DMS79 treated with DMSO at 0.1 percent for 48 hours (cell line): ENCODE measurements at regions not wholly inside any gene's neighbourhood (a gene's known extent, or its start where the extent isn't known, plus 50 kb on each side); places are given as distances from the start of the nearest gene placed in this dataset.
A peak's percentile ranks its signal among the peaks of the same experiment; 100 is the strongest.
"Not testable (repeated sequence)": the region's sequence is repeated elsewhere in the genome, so short reads cannot be mapped to it uniquely, and the experiment has no call there.

ENCODE experiments used
- DNase-seq: peaks from one replicate; lab custom pipeline; 2025; lab: John Stamatoyannopoulos, UW

DNA sequence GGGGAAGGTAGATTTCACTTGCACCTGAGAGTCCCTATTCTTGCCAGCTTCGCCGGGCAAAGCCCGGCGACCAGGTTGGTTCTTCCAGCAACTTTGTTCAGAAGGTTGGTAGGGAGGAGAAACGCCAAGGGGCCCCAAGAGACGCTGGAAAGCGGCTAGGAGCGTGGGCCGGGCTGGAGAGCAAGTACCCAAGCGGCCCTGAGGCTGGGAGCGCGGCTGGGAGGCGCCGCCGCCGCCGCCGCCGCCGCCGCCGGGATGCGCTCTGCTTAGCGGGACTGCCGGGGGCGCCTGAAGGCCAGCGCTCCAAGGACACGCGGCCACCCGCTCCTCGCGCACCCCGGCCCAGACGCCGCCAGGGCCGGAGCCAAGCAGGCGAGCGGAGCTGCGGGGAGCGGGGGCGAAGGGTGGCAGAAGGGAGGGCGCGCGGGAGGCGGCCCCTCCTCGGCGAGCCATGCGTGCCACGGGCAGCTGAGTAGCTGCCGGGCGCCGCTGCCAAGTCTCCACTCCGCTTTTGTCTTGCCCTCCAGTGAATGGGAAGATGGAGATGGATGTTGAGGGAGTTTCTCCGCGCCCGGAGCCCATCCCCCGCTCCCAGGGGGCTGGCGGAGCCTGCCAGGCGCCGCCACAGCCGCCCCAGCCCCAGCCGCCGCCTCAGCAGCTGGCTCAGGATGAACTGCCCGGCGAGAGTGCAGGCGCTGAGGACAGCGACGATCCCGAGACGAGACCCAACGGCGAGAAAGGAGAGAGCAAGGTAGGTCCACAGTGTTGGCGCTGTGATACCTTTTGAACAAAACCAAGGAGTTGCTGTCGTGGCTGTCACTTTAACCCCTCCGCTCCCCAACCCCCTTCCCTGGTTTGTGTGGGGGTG lies 227.4 kb upstream of the AZI2 start:
- DNase-seq: peak; percentile 19

DNA sequence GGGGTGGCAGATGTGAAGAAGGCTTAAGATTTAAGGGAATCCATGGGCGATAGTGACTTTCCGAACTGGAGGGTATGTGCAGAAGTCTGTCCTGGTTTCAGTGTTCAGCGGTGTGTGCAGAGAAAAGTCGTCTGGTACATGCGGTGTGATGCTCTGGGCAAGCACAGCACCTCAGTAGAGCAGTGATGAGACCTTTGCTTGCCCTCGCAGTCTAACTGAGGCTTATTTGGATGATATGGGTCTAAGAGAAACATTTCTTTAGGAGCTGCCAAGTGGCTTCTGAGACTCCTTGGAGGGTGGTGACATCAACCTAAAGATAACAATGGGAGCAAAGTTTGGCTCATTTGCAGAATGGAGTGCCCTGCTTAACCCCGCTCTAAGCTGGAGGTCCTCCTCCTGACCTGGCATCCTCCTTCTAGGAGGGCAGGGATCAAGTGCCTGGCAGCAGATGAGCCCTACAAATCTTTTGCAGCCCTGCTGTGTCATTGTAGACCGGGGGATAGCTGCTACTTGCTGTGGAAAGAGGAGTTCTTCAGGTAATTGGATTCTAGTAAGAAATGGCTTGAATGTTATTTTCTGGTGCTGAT lies 228.1 kb upstream of the AZI2 start:
- DNase-seq: peak; percentile 55

DNA sequence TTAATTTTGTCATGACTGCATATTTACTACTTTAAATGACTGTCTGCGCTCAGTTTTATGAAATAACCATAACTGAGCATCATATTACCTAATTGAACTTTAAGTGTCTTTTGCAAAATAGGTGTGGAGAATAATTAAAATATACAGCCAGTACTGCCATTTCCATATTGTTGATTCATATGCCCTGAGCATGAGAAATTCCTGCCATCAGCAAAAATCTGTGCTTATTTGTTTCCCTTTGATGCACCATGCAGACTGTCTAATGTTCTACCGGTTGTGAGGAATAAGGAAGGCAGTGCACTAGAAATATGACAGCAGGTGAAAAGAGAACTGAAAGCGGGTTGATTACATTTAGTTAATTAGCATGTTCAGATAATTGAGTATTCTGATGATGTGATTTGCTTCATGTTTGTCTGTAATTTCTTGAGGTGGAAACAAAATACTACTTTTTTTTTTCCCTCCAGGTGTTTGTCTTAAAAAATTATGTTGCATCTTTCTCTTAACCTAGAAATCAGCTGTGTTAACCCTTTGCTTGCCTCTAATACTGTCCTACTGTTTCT lies 229.4 kb upstream of the AZI2 start:
- peak; percentile 2 for DNase-seq

DNA sequence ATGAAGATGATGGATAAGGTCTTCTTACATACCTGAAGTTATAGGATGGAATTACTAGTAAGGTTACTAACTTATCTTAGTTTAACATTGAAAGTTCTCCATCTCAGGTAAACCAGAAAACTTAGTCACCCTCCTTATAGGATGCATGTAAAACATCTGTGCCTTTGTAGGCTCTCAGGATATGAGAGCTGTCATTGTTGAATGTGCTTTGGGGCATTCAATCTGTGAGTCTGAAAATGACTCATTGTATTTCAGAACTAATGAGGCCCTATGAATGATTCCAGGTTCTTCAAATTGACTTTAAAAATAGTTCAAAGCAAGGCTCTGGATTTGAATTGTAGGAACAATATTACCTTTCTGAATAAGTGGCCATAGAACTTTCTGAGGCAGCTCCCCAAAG lies 237.7 kb upstream of the AZI2 start:
- no peak for DNase-seq

DNA sequence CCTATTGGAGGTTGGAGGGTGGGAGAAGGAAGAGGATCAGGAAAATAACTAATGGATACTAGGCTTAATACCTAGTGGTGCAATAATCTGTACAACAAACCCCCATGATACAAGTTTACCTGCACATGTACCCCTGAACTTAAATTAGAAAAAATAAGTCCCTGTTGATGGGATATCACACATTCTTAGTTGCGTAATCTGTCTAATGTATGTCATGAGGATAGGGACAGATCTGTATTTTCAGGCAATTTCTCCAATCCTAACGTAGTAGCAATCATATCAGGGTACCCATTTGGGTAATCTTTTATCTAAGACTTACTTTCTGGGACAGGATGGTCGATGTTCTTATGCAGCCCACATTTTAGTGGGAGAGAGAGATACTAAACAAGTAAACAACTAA lies 239.1 kb upstream of the AZI2 start:
- DNase-seq: no peak

DNA sequence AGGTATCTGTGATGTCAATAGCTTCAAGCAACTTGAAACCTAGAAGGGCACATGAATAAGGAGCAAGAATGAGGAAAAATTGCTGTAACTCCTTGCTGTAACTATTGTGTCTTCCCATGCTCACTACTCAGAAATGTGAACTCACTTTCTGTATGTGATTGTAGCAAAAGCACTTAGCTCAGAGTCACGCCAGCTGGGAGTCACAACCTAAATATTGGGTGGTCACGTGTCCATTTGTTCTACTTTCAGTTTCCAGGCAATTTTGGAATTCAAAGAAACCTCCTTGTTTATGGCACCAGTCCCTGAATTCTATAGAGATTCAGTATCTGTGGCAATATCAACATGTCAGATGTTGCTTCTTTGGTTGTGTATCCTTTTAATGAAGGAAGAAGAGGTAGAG lies 241.6 kb upstream of the AZI2 start:
- DNase-seq: no peak

DNA sequence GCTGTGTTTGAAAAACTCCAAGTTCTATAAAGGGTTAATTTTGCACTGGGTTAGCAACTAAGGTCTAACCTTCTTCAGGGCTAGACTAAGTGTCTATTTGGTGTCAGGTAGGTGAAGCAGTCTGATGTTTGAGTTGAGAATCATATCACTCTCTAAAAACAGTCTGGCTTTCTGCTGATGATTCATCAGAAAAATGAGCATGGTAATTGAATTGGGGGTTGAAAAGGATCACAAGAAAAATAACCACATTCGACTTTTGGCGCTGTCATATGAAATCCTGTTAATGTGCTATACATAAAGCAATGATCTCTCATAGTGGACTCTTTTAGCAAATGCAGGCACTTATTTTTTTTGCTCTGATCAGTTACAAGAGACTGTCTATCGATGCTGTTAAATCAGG lies 242.2 kb upstream of the AZI2 start:
- DNase-seq: no peak

DNA sequence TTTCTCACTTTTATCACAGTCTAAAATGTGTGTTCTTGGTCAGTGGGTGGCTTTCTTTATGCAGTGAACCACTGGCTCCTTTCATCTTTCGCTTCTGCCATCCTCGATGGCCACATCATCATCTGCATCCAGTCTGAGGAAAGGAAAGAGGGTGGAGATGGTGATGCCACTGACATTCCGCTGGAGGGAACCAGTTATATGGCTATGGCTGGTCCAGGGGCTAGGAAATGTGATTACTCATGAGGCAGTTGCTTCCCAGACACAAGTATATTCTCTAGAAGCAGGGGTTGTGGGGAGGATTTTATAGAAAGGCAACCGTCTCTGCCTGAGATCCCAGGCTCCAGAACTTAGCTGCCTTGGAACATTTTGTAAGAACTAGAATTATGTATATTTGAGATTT lies 246.7 kb upstream of the AZI2 start:
- no peak for DNase-seq

DNA sequence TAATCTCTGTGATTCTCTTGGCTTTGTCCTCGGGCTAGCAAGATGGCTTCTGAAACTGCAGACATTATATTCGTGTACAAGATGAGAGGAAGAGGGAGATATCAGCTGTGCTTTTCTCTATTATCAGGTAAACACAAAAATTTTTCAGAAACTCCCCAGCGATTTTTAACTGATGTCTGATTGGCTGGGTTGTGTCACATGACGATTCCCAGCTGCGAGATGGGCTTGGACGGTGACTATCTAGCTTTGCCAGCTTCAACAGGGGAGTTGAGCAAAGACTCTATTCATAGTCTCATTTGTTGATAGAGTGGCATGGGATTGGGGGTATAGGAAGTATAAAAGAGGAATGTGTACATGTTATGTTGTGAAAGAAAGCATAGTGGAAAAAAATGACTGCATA lies 248.8 kb upstream of the AZI2 start:
- no peak for DNase-seq

DNA sequence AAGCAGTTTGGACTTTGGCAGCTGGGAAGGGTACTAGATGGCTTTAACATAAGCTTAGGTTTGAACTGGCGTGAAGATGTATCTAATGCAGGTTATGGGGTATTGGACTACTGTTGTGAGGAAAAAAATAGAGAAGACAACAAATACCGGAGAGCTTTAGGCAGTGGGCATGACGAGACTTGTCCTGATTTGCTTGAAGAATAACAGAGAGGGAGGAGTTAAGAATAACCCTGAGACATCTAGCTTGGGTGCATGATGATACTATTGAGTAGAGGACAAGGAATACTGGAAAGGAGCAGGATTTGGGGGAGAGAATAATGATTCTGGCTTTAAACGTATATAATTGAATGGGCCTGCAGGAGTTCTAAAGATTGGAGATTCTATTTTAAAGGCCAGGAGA lies 249.5 kb upstream of the AZI2 start:
- no peak for DNase-seq

DNA sequence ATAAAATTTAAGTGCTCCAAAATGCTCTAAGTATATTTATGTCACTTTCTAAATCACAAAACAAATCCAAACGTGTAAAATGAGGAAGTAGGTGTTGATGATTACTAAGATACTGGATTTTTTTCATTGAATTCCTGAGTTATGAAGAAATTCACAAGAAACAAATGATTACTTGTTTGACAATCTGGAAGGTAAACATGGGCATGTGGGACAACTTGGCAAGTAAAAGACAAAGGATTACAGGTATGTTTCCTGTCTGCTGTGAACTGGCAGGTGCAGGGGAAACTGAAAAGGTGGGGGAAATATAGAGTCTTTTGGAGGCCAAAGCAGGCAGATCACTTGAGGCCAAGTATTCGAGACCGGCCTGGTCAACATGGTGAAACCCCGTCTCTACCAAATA lies 252.7 kb upstream of the AZI2 start:
- DNase-seq: no peak

DNA sequence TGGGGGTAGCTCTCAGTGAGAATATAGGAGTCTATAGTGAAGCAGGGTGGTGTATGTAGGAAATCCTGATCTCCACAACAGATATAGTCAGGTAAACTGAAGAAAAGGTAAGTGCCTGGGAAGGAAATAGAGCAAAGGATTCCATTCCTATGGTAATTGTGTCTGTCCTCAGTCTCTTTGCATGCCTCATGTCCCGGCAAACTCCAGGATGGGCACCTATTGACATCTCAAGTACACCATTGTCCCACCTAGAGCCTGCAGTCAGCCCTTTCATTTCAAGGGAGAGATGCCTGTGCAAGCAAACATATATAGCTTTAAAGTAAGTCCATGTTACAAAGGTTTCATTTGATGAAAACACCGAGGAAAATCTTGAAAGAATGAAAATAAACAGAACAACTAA lies 257.7 kb upstream of the AZI2 start:
- no peak for DNase-seq

DNA sequence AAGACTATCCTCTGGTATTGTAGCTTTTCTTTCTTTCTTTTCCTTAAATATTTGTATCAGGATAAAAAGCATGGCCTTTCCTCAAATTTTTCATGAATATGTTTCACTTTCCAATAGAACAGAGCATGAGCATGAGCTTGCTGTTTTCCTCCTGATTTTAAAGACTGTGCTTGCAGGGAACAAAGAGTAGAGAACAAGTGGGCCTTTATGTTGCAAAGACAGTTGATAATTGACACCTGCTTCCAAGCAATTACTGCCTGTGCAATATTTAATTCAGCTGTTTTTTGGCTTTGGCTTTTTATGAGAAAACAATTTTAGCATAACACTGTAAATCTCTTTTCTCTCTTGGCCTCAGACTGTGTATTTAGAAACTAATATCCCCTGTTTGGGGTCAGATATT lies 263.6 kb upstream of the AZI2 start:
- DNase-seq: no peak

DNA sequence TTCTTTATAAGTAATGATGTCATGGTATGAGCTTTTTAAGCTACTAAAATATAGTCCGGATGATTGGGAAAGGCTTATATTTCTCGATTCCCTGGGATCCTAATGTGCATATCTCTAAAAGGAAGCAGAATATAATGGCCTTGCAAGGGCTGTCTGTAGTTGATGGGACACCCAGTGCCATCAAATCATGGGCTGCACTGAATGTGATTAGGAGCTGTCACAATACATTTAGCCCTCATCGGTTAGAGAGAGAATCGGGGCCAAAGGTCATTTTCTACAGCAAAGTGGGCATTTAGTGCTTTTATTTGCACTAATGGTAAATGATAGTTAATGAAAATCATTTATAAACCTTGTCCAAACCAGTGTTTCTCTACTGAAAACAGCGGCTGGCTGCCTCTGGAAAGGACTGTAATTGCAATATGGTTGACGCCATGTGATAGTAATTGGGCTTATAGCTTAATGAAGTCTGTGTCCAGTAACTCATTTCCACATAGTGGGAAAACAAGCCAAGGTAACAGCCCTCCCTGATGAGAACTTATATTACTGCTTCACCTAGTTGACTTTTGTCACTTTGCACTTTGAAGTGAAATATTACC lies 265.0 kb upstream of the AZI2 start:
- DNase-seq: no peak

DNA sequence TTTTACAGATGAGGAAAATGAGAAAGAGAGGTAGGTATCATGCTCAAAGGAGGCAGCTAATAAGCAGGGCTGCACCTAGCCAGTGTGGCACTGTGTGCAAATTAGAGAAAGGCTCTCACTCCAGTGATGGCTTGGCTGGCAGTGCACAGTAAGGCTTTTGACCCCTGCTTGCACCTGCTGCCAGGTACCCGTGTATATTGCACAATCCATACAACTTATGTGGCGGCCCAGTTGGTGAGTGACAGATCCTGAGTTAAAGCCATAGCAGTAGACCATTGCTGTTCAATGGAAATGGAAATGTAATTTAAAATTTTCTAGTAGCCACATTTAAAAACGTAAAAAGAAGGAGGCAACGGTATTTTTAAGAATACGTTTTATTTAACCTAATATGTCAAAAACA lies 266.4 kb upstream of the AZI2 start:
- DNase-seq: no peak

DNA sequence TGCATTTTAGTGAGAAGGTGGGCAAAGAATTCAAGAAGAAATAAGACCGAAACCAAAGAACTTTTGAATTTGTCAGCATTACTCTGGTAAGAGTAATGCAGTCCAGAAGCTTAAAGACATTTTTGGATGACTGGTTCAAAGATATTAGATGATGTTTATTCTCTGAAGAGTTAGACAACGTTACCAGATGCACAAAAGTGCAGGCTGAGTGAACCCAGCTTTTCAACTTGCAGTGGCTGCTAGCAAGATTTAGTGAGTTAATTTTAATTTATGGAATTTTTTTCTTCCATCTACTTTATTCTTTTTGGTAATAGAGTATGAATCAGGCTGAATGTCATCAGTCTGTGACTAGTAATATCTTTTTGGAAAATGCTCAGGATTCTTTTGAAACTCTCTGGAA lies 267.3 kb upstream of the AZI2 start:
- DNase-seq: no peak

DNA sequence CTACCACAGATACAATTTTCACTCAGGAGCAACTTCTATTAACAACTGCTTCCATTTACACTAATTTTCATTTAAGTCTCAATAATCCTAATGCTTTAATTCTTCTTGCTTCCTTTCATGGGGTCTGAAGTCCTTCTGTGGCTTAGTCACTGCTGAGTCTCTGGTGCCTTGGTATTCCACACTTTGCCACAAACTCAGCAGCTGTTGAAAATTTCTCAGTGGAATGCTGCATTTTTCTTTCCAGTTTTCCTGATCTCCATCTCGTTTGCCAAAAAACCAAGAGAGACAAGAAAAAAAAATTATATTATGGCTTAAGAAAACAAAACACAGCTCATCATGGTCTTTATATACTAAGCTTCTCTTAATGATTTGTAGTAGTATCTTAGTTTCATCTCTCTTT lies 269.2 kb upstream of the AZI2 start:
- no peak for DNase-seq

DNA sequence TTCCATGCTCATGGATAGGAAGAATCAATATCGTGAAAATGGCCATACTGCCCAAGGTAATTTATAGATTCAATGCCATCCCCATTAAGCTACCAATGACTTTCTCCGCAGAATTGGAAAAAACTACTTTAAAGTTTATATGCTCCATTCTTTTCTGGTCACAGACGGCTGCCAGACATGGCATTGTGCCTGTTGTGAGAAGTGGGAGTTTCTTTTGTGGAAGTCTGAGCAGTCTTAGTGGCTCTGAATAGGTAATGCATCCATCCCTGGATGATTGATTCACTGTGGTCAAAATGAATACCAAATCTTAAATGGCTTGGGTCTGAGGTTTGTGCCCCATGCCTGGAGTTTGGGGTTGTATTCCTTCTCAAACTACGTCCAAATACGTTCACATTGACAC lies 274.5 kb upstream of the AZI2 start:
- no peak for DNase-seq

DNA sequence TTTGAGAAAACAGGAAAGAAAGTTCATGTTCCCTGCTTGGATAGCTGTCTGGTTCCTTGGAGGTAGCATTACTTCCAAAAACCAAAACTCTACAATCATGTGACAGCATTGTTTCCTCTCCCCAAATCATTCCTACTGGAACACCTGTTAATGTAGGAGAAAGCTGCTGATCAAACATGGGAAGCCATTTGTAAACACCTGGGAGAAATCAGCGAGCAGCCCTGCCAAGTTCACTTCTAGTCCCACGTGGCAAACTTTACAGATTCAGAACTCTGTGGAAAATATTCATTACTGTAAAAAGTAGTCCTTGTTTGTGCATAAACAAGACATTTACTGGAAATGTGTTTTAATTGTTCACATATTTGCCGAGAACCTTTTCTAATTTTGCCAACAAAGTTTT lies 275.5 kb upstream of the AZI2 start:
- no peak for DNase-seq

DNA sequence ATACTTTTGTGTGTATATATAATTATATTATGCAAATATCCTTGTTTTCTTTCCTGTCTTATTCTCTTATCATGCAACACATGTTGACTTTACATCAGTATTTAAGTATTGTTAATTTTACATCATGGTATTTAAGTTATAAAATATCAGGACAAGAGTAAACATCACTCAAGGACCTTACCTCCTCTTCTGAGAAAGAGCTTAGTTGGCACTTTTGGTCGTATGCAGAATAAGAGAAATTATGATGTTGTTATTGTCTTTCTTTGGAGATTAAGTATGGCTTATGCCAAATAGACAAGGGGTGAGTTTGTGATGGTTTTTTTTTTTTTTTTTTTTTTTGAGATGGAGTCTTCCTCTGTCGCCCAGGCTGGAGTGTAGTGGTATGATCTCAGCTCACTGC lies 279.2 kb upstream of the AZI2 start:
- DNase-seq: not testable (repeated sequence)

DNA sequence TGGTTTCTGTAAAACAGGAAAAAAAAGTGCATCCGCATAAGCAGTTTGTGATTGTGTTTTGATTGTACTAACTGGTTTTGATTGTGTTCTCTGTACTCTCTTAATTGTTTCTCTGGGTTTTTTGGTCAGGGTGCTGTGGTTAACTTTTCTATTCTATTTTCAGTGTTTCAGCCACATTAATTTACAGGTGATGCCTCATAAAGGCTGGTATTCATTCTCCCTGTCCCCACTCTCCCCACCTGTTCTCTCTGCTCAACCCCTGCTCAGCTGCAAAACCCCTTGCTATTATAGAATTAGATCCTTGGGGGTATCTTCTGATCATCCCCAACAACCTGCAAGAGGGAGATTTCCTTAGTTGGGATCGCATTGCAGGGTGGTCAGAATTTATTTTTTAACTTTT lies 285.4 kb upstream of the AZI2 start:
- no peak for DNase-seq

DNA sequence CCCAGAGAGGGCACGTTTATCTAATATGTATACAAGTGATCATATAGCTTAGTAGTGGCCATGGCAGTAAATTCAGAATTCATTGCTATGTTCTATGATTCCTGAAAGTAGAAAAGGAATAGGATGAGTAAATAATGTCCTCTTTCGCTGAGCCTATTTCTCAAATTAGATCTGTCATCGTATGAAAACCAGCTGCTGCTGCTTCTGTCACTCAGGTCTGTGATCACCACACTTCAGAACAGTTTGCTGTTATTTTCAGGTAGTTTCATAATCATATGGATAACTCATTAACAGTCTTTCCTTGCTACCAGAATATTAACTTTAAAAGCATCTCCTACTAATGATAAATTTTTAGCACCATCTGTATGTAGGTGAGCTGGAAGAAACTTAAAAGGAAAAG lies 289.1 kb upstream of the AZI2 start:
- no peak for DNase-seq

DNA sequence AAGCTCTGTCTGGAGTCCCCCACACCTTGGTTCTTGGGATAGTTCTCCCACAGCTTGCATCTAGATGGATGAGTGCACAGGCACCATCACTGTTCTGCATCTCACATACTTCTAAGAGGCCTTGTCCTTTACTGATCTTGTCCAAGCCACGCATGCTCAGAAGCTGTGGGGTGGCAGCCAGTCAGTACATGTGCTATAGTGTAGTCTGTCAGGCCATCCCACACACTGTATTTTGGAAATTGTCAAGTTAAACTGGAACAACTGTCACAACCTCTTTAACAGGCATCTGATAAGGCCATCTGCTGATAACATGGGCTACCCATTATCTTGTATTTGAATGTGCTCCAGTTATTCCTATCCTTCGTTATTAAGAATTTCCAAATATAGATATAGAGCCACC lies 296.5 kb upstream of the AZI2 start:
- DNase-seq: no peak
